Lung (tissue), 11 donors: ENCODE measurements at regions not wholly inside any gene's neighbourhood (a gene's known extent, or its start where the extent isn't known, plus 50 kb on each side); places are given as distances from the start of the nearest gene placed in this dataset.

Source experiments
- ATAC-seq: fragments of 200-7000 bp; cut with Tn5 transposase; one replicate; pipeline ENCODE4 v1.9.1; 2020; ENCODE audit warnings: moderate number of reproducible peaks; ENCODE audit not compliant: insufficient read depth, low FRiP score
- DNase-seq, 3 donors: peaks; one replicate each; pipeline ENCODE4 v3.0.0-alpha.2; 2013 to 2017
- H3K27ac ChIP-seq, 2 donors: one replicate each; pipeline ENCODE4 v1.5.1; 2013; ENCODE audit warnings: mild to moderate bottlenecking in 2 of 2, moderate library complexity in 2 of 2, control low read depth in 1 of 2, inconsistent platforms in 1 of 2, low read depth in 1 of 2, low read length in 1 of 2
- H3K27me3 ChIP-seq, 3 donors: one replicate each; pipeline ENCODE4 v1.5.1; 2013; ENCODE audit warnings: low read length in 2 of 3; ENCODE audit not compliant: control insufficient read depth in 3 of 3, insufficient read depth in 3 of 3
- H3K36me3 ChIP-seq, 4 donors: one replicate each; pipeline ENCODE4 v1.5.1; 2013; ENCODE audit warnings: low read length in 4 of 4, mild to moderate bottlenecking in 1 of 4, moderate library complexity in 1 of 4; ENCODE audit not compliant: control insufficient read depth in 4 of 4, insufficient read depth in 4 of 4
- H3K4me1 ChIP-seq, 5 donors: one replicate each; pipeline ENCODE4 v1.5.1; 2013; ENCODE audit warnings: low read length in 5 of 5, mild to moderate bottlenecking in 2 of 5, moderate library complexity in 1 of 5; ENCODE audit not compliant: control insufficient read depth in 5 of 5, insufficient read depth in 5 of 5
- H3K4me3 ChIP-seq: one replicate; pipeline ENCODE4 v1.5.1; 2013; ENCODE audit warnings: mild to moderate bottlenecking, control low read depth, moderate library complexity
- H3K9ac ChIP-seq, 2 donors: one replicate each; pipeline ENCODE4 v1.5.1; 2013; ENCODE audit warnings: low read length in 2 of 2, control low read depth in 1 of 2; ENCODE audit not compliant: insufficient read depth in 1 of 2
- H3K9me3 ChIP-seq, 4 donors: one replicate each; pipeline ENCODE4 v1.5.1; 2013; ENCODE audit warnings: low read length in 3 of 4, mild to moderate bottlenecking in 1 of 4, moderate library complexity in 1 of 4; ENCODE audit not compliant: control insufficient read depth in 4 of 4, insufficient read depth in 3 of 4
- CTCF ChIP-seq: IDR thresholded peaks from 2 replicates; pipeline ENCODE4 v1.5.1; 2012; ENCODE audit warnings: mild to moderate bottlenecking; ENCODE audit errors: control extremely low read depth, extremely low read depth
- WGBS, 2 donors: extraction: QIAGEN DNeasy Blood & Tissue Kit; methylation state at CpG; one replicate each; pipeline ENCODE4 v1.1.7; 2013; 5-methylcytosine and 5-hydroxymethylcytosine counted together
- donor health status: control.
- donor health status: control.
- donor health status: Bipolar disorder and iron deficiency.
- donor health status: healthy.
- donor health status: DM: yes; HTN: yes; CAD: no.

GRCh38 chrX:34401411-34401810, 255.7 kb downstream of the TMEM47 start:
- Histone ChIP-seq H3K4me3 (no peak overlapping the region), H3K36me3 (no peaks in the 10 kb centered on the region), H3K9ac (no peak overlapping the region), H3K4me1 (peaks cover 0 to 3% (median 0%) of the 10 kb centered on the region in 5 donors), H3K27me3 (no peaks in the 10 kb centered on the region), H3K9me3 (no peaks in the 10 kb centered on the region), H3K27ac (no peak overlapping the region)
- WGBS, 2 donors = 59 to 100% methylated on average over 1 of the region's 1 CpG
- DNase-seq (no peak), ATAC-seq (no peak)
- TF ChIP-seq CTCF = no peak

GRCh38 chrX:34382416-34382815, 250.3 kb upstream of the FAM47A start:
- ATAC-seq = no peak

GRCh38 chrX:34381241-34381640, 249.1 kb upstream of the FAM47A start:
- Histone ChIP-seq H3K27me3 (peaks cover 0 to 4% (median 3%) of the 10 kb centered on the region in 3 donors), H3K27ac (no peak overlapping the region), H3K9me3 (no peaks in the 10 kb centered on the region), H3K4me3 (no peak overlapping the region), H3K4me1 (no peaks in the 10 kb centered on the region), H3K36me3 (no peaks in the 10 kb centered on the region), H3K9ac (no peak overlapping the region)
- 79 to 80% methylated on average over 2 of the region's 2 CpGs for WGBS, 2 donors
- DNase-seq (no peak), ATAC-seq (no peak)
- no peak for TF ChIP-seq CTCF

More at GRCh38 chrX:34382416-34382815, 250.3 kb upstream of the FAM47A start:
- no peak for TF ChIP-seq CTCF
- H3K36me3 ChIP-seq = no peaks in the 10 kb centered on the region
- no peak for DNase-seq
- no peaks in the 10 kb centered on the region for H3K9me3 ChIP-seq
- no peak overlapping the region for H3K9ac ChIP-seq
- H3K27me3 ChIP-seq = peaks cover 0 to 3% (median 2%) of the 10 kb centered on the region in 3 donors
- H3K4me1 ChIP-seq = no peaks in the 10 kb centered on the region
- no peak overlapping the region for H3K4me3 ChIP-seq
- no peak overlapping the region for H3K27ac ChIP-seq
- WGBS, 2 donors = 38 to 62% methylated on average over 2 of the region's 2 CpGs

- TF ChIP-seq CTCF = no peak
- H3K36me3 ChIP-seq = no peaks in the 10 kb centered on the region
- WGBS, 2 donors = 50 to 51% methylated on average over 4 of the region's 4 CpGs
- no peak overlapping the region for H3K27ac ChIP-seq
- H3K9me3 ChIP-seq = no peaks in the 10 kb centered on the region
- DNase-seq (no peak), ATAC-seq (no peak)
- no peaks in the 10 kb centered on the region for H3K4me1 ChIP-seq
- peaks cover 0 to 4% (median 3%) of the 10 kb centered on the region in 3 donors for H3K27me3 ChIP-seq
- H3K4me3 ChIP-seq = no peak overlapping the region
- no peak overlapping the region for H3K9ac ChIP-seq
Observed at GRCh38 chrX:34379891-34380290, 247.8 kb upstream of the FAM47A start.
